ENCODE measurements at regions not wholly inside any gene's neighbourhood (a gene's known extent, or its start where the extent isn't known, plus 50 kb on each side); places are given as distances from the start of the nearest gene placed in this dataset.
"Not testable (repeated sequence)": the region's sequence is repeated elsewhere in the genome, so short reads cannot be mapped to it uniquely, and the experiment has no call there.

DNA sequence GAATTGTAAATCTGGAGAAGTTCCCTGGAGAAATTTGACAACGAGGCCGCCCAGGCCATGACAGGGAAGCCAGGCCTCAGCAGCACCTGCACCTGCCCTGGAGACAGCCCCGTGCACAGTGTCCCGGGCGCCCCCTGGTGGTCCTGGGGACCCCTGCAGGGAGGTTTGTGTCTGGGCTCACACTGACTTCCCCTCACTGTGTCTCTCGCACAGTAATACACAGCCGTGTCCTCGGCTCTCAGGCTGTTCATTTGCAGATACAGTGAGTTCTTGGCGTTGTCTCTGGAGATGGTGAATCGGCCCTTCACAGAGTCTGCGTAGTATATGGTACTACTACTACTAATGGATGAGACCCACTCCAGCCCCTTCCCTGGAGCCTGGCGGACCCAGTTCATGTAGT is 1201.6 kb downstream of the TMEM121 start:
- TF ChIP-seq POLR2A (IDR thresholded peaks at IDR 0.05) = not testable (repeated sequence)
- TF ChIP-seq CTCF (IDR thresholded peaks at IDR 0.05) = peak in 1 of 7 experiments; percentile 23

Data from body of pancreas (tissue), 4 donors.